ENCODE measurements at regions not wholly inside any gene's neighbourhood (a gene's known extent, or its start where the extent isn't known, plus 50 kb on each side); places are given as distances from the start of the nearest gene placed in this dataset.
A peak's percentile ranks its signal among the peaks of the same experiment; 100 is the strongest.

GRCh38 chr2:177051278-177051677 lies 161.3 kb upstream of the HNRNPA3 start:
- no peak for FAIRE-seq
- DNase-seq (ENCODE audit: extremely low spot score, insufficient read length, low read depth) = no peak

- DNase-seq (ENCODE audit: extremely low spot score, insufficient read length, low read depth) (no peak), FAIRE-seq (no peak)
Observed at GRCh38 chr2:177052471-177052870, 160.1 kb upstream of the HNRNPA3 start.

GRCh38 chr2:177053038-177053437 lies 159.6 kb upstream of the HNRNPA3 start:
- FAIRE-seq (no peak), DNase-seq (ENCODE audit: extremely low spot score, insufficient read length, low read depth) (no peak)

DNA sequence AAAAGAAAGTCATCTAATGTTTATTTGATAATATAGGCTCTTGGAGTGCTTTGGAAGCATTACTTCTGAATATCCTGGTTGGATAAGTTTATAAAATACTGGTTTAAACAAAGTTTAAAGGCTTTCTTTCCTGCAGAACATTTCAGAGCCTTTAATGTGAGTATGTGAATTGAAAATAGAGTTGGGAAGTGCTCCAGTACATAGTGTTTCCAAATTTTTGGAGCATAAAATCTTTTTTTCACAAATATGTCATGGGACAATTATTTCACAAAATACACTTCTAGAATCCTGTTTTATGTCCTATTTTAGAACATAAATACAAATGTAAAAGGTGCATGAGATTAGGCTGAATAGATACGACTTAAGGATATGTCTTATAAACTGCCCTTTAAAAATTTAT lies 158.9 kb upstream of the HNRNPA3 start:
- FAIRE-seq = no peak
- no peak for DNase-seq (ENCODE audit: extremely low spot score, insufficient read length, low read depth)

DNA sequence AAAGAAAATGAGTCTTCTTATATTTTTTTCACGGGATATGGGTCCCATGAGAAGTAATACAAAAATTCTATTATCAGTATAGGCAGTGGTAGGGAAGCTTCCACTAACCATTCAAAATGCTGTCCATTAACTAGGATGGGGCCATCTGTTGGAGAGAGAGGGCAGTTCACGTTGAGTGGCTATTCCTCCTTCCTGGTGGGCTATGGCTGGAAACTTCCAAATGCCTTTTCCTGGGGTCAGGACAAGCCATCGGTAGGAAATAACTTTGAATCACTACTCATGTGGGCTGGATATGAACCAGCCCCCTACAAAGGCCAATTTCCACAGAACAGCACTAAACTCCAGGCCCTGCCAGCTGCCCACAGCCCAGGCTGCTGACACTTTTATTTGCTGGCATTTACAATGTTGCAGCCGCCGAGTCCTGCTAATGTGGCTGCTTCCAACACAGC lies 156.1 kb upstream of the HNRNPA3 start:
- DNase-seq (ENCODE audit: extremely low spot score, insufficient read length, low read depth) (no peak), FAIRE-seq (no peak)

- FAIRE-seq (peak; percentile 44), DNase-seq (ENCODE audit: extremely low spot score, insufficient read length, low read depth) (peak; percentile 4)
Observed at GRCh38 chr2:177058747-177059146, 153.8 kb upstream of the HNRNPA3 start.

- FAIRE-seq = no peak
- DNase-seq (ENCODE audit: extremely low spot score, insufficient read length, low read depth) = no peak
Observed at GRCh38 chr2:177059293-177059692, 153.3 kb upstream of the HNRNPA3 start.

DNA sequence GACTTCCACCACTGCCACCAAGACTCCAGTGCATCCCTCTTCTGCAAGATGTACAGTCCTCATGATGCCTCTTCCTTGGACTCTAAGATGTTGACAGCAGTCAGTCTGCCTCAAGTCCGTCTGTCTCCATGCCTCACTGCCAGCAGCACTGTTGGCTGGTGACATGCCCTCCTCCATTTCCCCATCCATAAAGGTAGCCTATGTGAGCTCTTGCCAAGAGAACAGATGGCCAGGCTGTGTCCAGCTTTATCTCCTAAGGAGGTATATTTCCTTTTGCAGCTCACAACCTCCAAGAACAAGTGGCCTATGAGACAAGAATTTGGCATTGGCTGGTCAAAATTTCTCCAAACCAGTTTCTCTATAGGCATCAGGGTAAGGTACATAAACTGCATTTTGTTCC lies 149.3 kb upstream of the HNRNPA3 start:
- DNase-seq (ENCODE audit: extremely low spot score, insufficient read length, low read depth) (no peak), FAIRE-seq (no peak)

GRCh38 chr2:177064422-177064821 lies 148.2 kb upstream of the HNRNPA3 start:
- FAIRE-seq (no peak), DNase-seq (ENCODE audit: extremely low spot score, insufficient read length, low read depth) (no peak)

DNA sequence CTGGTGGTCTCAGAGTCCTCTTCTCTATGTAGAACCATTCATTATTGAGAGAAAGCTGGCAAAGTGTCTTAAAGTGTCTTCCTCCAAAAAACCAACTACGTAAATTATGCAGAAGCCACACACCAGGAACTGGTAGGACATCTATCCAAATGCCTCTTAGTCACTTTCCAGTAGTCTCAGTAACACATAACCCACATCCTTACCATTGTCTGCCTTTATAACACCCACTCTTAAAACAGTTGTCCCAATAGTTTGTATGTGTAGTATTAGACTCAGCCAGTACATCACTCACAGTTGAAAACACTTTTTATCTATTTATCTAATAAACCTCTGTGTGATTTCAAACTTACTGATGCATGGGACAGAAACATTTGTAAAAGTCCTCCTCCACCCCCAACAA lies 143.6 kb upstream of the HNRNPA3 start:
- no peak for DNase-seq (ENCODE audit: extremely low spot score, insufficient read length, low read depth)
- no peak for FAIRE-seq

GRCh38 chr2:177072090-177072489 lies 140.5 kb upstream of the HNRNPA3 start:
- FAIRE-seq (no peak), DNase-seq (ENCODE audit: extremely low spot score, insufficient read length, low read depth) (no peak)

DNA sequence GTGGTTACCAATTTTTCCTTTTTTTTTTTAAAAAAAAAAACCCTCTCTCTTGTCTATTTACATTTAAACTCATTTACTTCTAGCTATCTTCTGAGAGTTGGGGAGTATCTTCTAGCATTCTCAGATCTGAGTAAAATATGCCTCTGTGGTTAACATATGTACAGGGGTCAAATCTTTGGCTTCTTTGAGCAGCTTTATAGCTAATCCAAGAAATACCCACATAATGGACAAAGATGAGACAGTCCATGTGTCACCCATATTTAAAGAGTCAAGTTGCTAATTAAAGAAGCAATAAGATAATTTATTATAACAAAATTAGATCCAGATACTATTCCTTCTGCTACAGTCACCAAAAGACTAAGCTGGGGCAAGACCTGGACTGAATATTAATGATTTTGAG lies 139.0 kb upstream of the HNRNPA3 start:
- DNase-seq (ENCODE audit: extremely low spot score, insufficient read length, low read depth) (no peak), FAIRE-seq (no peak)

GRCh38 chr2:177074099-177074710 lies 138.4 kb upstream of the HNRNPA3 start:
- no peak for DNase-seq (ENCODE audit: extremely low spot score, insufficient read length, low read depth)
- no peak for FAIRE-seq

DNA sequence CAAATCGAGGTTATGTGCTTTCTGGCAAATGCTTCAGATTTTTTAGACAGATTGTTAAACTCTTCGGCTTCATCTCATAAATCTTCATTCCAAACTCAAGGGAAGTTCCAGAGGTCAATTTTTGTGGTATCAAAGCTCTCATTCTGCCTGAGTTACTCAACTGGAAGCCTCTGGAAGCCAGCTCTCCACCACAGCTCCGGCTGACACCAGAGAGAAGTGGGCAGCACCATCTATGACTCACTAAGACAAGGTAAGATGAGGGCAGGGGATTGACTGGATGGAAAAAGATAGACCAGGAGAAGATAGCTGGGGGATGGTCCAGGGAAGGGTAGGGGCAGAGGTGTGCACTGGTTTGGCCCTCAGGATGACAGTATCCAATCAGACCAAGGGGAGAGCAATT lies 137.3 kb upstream of the HNRNPA3 start:
- DNase-seq (ENCODE audit: extremely low spot score, insufficient read length, low read depth) (no peak), FAIRE-seq (no peak)

- FAIRE-seq (no peak), DNase-seq (ENCODE audit: extremely low spot score, insufficient read length, low read depth) (no peak)
Observed at GRCh38 chr2:177076636-177077179, 135.9 kb upstream of the HNRNPA3 start.

DNA sequence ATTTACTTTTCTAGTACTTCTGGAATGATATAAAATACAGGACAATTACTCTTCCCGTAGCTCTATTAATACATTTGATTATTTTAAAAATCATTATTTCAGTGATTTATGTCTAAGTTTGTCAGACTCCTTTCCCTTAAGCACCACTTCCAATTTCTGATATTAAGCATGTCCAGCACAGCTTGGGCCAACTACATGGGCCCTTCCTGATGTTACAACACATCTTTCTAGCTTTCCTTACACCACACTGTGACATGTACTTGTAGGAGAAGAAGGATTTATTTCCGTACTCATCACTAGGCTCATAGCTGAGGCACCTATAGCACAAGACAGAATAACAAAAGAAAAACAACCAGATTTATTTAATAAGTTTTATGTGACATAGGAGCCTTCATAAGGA lies 134.8 kb upstream of the HNRNPA3 start:
- FAIRE-seq (no peak), DNase-seq (ENCODE audit: extremely low spot score, insufficient read length, low read depth) (no peak)

- DNase-seq (ENCODE audit: extremely low spot score, insufficient read length, low read depth) (no peak), FAIRE-seq (no peak)
Observed at GRCh38 chr2:177078416-177078815, 134.2 kb upstream of the HNRNPA3 start.

DNA sequence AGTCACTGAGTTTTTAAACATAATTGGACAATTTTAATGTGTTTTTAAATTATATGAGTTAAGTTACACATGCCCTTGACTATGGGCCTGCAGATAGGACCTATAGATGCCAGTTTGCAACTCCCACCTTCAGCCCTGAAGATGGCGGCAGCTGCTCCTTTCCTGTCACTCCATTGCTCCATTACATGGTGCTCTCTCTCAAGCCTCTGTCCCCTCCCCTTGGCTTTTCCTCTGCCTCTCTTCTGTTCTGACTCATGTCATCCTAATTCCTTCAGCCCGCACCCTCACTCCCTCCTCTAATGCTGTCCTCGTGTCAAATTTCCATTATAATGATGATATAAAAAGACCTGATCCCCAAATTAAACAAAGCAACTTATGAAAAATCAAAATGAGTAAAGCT lies 133.7 kb upstream of the HNRNPA3 start:
- FAIRE-seq (no peak), DNase-seq (ENCODE audit: extremely low spot score, insufficient read length, low read depth) (no peak)

- no peak for FAIRE-seq
- DNase-seq (ENCODE audit: extremely low spot score, insufficient read length, low read depth) = no peak
Observed at GRCh38 chr2:177080746-177081284, 131.8 kb upstream of the HNRNPA3 start.

DNA sequence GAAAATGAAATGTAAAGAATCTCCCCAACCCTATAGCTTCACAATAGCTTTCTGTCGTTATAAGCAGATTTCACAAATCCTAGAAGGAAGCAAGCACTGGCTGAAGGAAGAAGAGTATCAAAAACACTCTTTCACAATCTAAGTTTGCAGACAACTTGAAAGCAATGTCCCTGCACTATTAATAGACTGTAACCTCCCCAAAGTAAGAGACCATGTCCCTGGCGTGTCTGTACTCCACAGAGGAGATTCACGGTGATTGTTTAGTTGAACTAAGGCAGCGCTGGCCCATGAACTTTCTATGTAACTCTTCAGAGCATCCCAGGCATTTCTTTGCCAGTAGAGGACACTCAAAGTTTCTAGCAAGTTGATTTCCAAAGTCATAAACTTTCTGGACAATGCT lies 128.0 kb upstream of the HNRNPA3 start:
- FAIRE-seq (no peak), DNase-seq (ENCODE audit: extremely low spot score, insufficient read length, low read depth) (no peak)

GRCh38 chr2:177088529-177088928 lies 124.1 kb upstream of the HNRNPA3 start:
- no peak for FAIRE-seq
- DNase-seq (ENCODE audit: extremely low spot score, insufficient read length, low read depth) = no peak

DNA sequence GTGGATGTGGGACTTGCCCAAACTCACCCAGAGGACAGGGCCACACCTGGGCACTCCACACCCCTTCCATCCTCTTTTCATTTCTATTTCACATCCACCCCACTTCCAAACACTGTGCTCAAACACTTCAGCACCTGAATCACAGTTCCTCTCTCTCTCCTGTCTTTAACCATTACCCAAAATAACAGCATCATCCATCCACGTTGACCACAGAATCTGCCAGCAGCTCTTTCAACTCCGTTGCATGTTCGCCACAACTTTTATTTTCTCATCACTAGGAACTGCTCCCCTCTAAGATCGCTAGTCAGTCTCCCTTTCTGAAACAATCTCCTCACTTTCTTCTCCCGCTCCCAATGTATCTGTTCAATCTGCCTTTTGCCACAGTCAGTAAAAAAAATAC lies 121.6 kb upstream of the HNRNPA3 start:
- DNase-seq (ENCODE audit: extremely low spot score, insufficient read length, low read depth) (no peak), FAIRE-seq (no peak)

All from GM18507 (cell line).